ENCODE measurements at regions not wholly inside any gene's neighbourhood (a gene's known extent, or its start where the extent isn't known, plus 50 kb on each side); places are given as distances from the start of the nearest gene placed in this dataset.
"Not testable (repeated sequence)": the region's sequence is repeated elsewhere in the genome, so short reads cannot be mapped to it uniquely, and the experiment has no call there.

DNA sequence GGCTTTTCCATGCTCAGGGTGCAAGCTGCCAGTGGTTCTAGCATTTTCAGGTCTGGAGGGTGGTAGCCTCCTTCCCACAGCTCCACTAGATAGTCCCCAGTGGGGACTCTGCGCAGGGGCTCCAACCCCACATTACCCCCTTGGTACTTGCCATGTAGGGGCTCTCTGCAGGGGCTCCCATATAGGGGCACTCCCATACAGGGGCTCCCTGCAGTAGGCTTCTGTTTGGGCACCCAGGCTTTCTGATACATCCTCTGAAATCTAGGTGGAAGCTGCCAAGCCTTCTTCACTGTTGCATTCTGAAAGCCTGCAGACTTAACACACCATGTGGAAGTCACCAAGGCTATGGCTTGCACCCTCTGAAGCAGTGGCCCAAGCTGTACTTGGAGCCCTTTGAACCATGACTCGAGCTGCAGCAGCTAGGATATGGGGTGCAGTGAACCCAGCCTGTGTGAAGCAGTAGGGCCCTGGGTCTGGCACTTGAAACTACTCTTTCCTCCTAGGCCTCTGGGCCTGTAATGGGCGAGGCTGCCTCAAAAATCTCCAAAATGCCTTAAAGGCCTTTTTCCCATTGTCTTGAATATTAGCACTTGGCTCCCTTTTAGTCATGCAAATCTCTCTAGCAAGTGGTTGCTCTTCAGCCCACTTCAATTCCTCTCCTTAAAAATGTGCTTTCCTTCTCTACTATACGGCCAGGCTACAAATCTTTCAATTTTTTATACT is 96.4 kb downstream of the TPRA1 start:
- no peaks in the 10 kb centered on the region for H3K4me1 ChIP-seq (ENCODE audit: insufficient read depth, low read length)
- Mint-ChIP-seq H3K36me3 (no peaks in the 10 kb centered on the region), H3K27me3 (peaks cover 4 to 21% of the 10 kb centered on the region in 2 donors), H3K9me3 (peaks cover 0 to 4% (median under 1%) of the 10 kb centered on the region in 8 donors), H3K27ac (no peak overlapping the region), H3K4me3 (no peak overlapping the region), H3K4me1 (no peaks in the 10 kb centered on the region)
- CTCF ChIA-PET (ENCODE audit: partially characterized antibody): no interaction called here
- H3K27ac ChIP-seq (ENCODE audit: low read depth, low read length): no peak overlapping the region
- H3K4me3 ChIP-seq (ENCODE audit: low read length in 2 of 2): no peak overlapping the region
- H3K27me3 ChIP-seq (ENCODE audit: insufficient read depth, low read length): no peaks in the 10 kb centered on the region
- no peaks in the 10 kb centered on the region for H3K36me3 ChIP-seq (ENCODE audit: insufficient read depth, low read length)
- H3K9me3 ChIP-seq (ENCODE audit: control insufficient read depth in 1 of 2, low read length in 2 of 2): no peaks in the 10 kb centered on the region
- POLR2A ChIA-PET (ENCODE audit: partially characterized antibody): no interaction called here
- intact Hi-C loops (cut with micrococcal nuclease): no loop called here
- DNase-seq: no peak

DNA sequence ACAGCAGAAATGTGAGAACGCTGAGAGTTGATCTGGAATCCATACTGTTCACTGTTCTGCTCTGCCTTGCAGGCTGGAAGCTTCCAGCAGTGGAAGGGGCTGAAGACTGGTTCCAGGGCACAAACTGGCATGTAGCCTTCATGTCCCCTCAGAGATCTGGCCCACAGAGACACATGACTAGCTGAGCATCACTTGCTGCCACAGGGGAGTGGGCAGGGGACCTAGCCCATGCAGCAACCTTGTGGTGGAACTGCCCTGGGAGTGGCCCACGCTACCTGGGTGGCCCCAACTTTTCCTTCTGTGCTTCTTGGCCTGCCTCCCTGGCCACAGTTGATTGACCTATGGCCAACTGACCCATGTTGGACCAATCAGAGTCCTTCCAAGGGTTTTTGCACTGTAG is 98.1 kb downstream of the TPRA1 start:
- Histone ChIP-seq H3K9me3 (ENCODE audit: control insufficient read depth in 1 of 2, low read length in 2 of 2) (no peaks in the 10 kb centered on the region), H3K27me3 (ENCODE audit: insufficient read depth, low read length) (no peaks in the 10 kb centered on the region), H3K4me3 (ENCODE audit: low read length in 2 of 2) (no peak overlapping the region), H3K36me3 (ENCODE audit: insufficient read depth, low read length) (no peaks in the 10 kb centered on the region), H3K4me1 (ENCODE audit: insufficient read depth, low read length) (no peaks in the 10 kb centered on the region), H3K27ac (ENCODE audit: low read depth, low read length) (no peak overlapping the region)
- intact Hi-C loops (cut with micrococcal nuclease): no loop called here
- Mint-ChIP-seq H3K9me3 (peaks cover 0 to 2% (median 0%) of the 10 kb centered on the region in 8 donors), H3K4me3 (no peak overlapping the region), H3K27me3 (peaks cover 10 to 23% of the 10 kb centered on the region in 2 donors), H3K27ac (no peak overlapping the region), H3K4me1 (no peaks in the 10 kb centered on the region), H3K36me3 (no peaks in the 10 kb centered on the region)
- POLR2A ChIA-PET (ENCODE audit: partially characterized antibody): no interaction called here
- CTCF ChIA-PET (ENCODE audit: partially characterized antibody): no interaction called here
- DNase-seq: no peak

DNA sequence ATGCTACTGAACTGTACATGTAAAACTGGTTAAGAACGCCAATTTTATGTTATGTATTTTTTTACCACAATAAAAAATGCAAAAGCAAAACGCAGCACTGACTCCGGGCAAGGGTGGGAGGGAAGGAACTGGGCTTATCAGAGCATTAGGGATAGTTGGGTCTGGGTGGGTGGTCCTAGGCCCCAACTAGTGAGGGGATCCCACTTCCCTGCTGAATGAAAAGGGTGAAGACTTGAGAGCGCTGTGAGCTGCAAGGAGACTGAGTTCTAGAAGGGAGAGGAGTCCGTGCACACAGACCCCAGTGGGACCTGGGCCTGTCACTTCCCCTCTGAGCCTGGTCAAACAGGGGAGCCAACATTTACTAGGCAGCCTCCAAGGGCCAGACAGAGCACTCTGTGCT is 98.6 kb downstream of the TPRA1 start:
- Mint-ChIP-seq H3K27ac (no peak overlapping the region), H3K36me3 (no peaks in the 10 kb centered on the region), H3K4me1 (no peaks in the 10 kb centered on the region), H3K9me3 (peaks cover 0 to 2% (median 0%) of the 10 kb centered on the region in 8 donors), H3K27me3 (peaks cover 12 to 26% of the 10 kb centered on the region in 2 donors), H3K4me3 (no peak overlapping the region)
- DNase-seq: no peak
- ChIA-PET CTCF (ENCODE audit: partially characterized antibody) (no interaction called here), POLR2A (ENCODE audit: partially characterized antibody) (no interaction called here)
- Histone ChIP-seq H3K4me1 (ENCODE audit: insufficient read depth, low read length) (no peaks in the 10 kb centered on the region), H3K27ac (ENCODE audit: low read depth, low read length) (no peak overlapping the region), H3K36me3 (ENCODE audit: insufficient read depth, low read length) (no peaks in the 10 kb centered on the region), H3K9me3 (ENCODE audit: control insufficient read depth in 1 of 2, low read length in 2 of 2) (no peaks in the 10 kb centered on the region), H3K27me3 (ENCODE audit: insufficient read depth, low read length) (no peaks in the 10 kb centered on the region), H3K4me3 (ENCODE audit: low read length in 2 of 2) (no peak overlapping the region)
- intact Hi-C loops (cut with micrococcal nuclease): no loop called here

DNA sequence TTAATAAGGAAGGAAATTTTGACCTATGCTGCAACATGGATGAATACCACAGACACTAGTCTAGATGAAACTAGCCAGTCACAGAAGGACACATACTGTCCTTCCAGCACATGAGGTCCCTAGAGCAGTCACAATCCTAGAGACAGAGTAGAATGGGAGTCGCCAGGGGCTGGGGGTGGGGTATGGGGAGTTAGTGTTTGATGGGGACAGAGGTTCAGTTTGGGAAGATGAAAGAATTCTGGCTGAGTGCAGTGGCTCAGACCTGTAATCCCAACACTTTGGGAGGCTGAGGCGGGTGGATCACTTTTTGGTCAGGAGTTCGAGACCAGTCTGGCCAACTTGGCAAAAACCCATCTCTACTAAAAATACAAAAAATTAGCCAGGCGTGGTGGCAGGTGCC is 99.2 kb downstream of the TPRA1 start:
- no peaks in the 10 kb centered on the region for H3K36me3 Mint-ChIP-seq
- no peak for DNase-seq
- no peaks in the 10 kb centered on the region for H3K27me3 ChIP-seq (ENCODE audit: insufficient read depth, low read length)
- H3K9me3 Mint-ChIP-seq: peaks cover 0 to 2% (median 0%) of the 10 kb centered on the region in 8 donors
- POLR2A ChIA-PET (ENCODE audit: partially characterized antibody): no interaction called here
- H3K36me3 ChIP-seq (ENCODE audit: insufficient read depth, low read length): no peaks in the 10 kb centered on the region
- H3K27ac ChIP-seq (ENCODE audit: low read depth, low read length): no peak overlapping the region
- no peak overlapping the region for H3K27ac Mint-ChIP-seq
- peaks cover 16 to 25% of the 10 kb centered on the region in 2 donors for H3K27me3 Mint-ChIP-seq
- no peaks in the 10 kb centered on the region for H3K9me3 ChIP-seq (ENCODE audit: control insufficient read depth in 1 of 2, low read length in 2 of 2)
- CTCF ChIA-PET (ENCODE audit: partially characterized antibody): no interaction called here
- H3K4me3 Mint-ChIP-seq: no peak overlapping the region
- intact Hi-C loops (cut with micrococcal nuclease): no loop called here
- H3K4me3 ChIP-seq (ENCODE audit: low read length in 2 of 2): no peak overlapping the region
- H3K4me1 ChIP-seq (ENCODE audit: insufficient read depth, low read length): no peaks in the 10 kb centered on the region
- H3K4me1 Mint-ChIP-seq: no peaks in the 10 kb centered on the region

DNA sequence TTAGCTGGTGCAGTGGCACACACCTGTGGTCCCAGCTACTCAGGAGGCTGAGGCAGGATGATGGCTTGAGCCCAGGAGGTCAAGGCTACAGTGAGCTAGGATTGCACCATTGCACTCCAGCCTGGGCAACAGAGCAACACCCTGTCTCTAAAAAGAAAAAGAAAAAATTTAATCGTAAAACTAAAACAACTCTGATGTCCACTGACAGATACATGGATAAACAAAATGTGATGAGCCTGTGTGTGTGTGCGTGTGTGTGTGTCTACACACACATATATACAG is 99.6 kb downstream of the TPRA1 start:
- CTCF ChIA-PET (ENCODE audit: partially characterized antibody): not testable (repeated sequence)

DNA sequence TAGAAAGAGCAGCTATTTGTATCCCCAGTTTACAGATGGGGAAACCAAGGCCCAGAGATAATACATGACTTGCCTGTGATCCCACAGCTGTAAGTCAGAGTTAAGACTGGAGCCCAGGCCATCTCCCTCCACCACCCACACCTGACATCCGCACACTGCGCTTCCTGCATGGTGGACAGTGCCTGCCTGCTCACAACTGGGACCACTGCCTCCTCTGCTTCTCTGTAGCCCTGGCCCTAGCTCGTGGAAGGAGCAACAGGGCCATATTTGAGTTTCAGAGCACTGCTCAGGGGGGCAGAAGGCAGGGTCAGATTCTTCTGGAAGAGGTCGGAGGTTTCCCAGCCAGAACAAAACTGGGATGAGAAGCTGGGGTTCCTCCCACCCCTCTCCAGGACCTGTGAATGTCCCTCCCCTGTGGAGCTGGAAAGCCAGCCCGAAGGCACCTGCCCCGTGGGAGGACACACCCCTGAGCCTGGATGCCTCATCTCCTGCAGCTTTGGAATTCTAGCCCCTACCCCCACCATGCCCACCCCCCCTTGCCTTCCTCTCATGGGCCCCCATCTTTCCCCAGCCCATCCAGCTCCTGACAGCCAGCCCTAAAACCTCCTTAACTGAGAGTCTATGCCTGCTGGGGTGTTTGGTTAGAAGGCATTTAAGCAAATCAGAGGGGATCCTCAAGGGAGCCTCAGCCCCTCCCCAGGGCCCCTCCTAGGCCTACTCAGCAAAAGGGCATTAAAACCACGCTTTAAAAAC is 100.1 kb downstream of the TPRA1 start:
- Histone ChIP-seq H3K4me1 (ENCODE audit: insufficient read depth, low read length) (no peaks in the 10 kb centered on the region), H3K36me3 (ENCODE audit: insufficient read depth, low read length) (no peaks in the 10 kb centered on the region), H3K4me3 (ENCODE audit: low read length in 2 of 2) (no peak overlapping the region), H3K27ac (ENCODE audit: low read depth, low read length) (no peak overlapping the region), H3K9me3 (ENCODE audit: control insufficient read depth in 1 of 2, low read length in 2 of 2) (no peaks in the 10 kb centered on the region), H3K27me3 (ENCODE audit: insufficient read depth, low read length) (no peaks in the 10 kb centered on the region)
- Mint-ChIP-seq H3K4me3 (no peak overlapping the region), H3K36me3 (no peaks in the 10 kb centered on the region), H3K4me1 (no peaks in the 10 kb centered on the region), H3K27ac (no peak overlapping the region), H3K9me3 (peaks cover 0 to 2% (median 0%) of the 10 kb centered on the region in 8 donors), H3K27me3 (peaks cover 18 to 25% of the 10 kb centered on the region in 2 donors)
- POLR2A ChIA-PET (ENCODE audit: partially characterized antibody): no interaction called here
- CTCF ChIA-PET (ENCODE audit: partially characterized antibody): no interaction called here
- DNase-seq: no peak
- intact Hi-C loops (cut with micrococcal nuclease): no loop called here

More for the DNA sequence above, 99.6 kb downstream of the TPRA1 start:
- H3K4me3 Mint-ChIP-seq; H3K9me3 Mint-ChIP-seq; H3K27ac Mint-ChIP-seq; H3K4me3 ChIP-seq (ENCODE audit: low read length in 2 of 2); H3K4me1 ChIP-seq (ENCODE audit: insufficient read depth, low read length); H3K9me3 ChIP-seq (ENCODE audit: control insufficient read depth in 1 of 2, low read length in 2 of 2); DNase-seq; H3K27ac ChIP-seq (ENCODE audit: low read depth, low read length); H3K36me3 Mint-ChIP-seq; H3K4me1 Mint-ChIP-seq; H3K27me3 ChIP-seq (ENCODE audit: insufficient read depth, low read length); intact Hi-C loops (cut with micrococcal nuclease); POLR2A ChIA-PET (ENCODE audit: partially characterized antibody); H3K36me3 ChIP-seq (ENCODE audit: insufficient read depth, low read length): not testable (repeated sequence)
- peaks cover 18 to 25% of the 10 kb centered on the region in 2 donors for H3K27me3 Mint-ChIP-seq

DNA sequence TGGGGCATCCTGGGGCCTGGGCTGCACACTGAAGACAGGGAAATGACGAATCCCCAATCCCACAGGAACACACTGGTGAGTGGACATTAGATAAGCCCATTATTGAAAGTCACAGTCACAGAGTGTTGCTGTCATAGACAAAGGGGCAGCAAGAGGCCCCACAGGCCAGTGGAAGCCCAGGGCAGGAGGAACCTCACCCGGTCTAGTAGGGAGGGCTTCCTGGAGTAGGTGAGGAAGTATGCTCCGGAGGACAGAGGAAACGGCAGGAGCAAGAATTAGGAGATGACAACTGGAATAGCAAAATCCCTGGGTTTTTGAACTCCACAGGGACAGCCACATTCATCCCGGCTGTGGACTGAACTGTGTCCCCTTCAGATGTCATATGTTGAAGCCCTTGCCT is 101.2 kb downstream of the TPRA1 start:
- POLR2A ChIA-PET (ENCODE audit: partially characterized antibody): no interaction called here
- CTCF ChIA-PET (ENCODE audit: partially characterized antibody): no interaction called here
- no peak for DNase-seq
- Mint-ChIP-seq H3K36me3 (no peaks in the 10 kb centered on the region), H3K4me3 (no peak overlapping the region), H3K4me1 (no peaks in the 10 kb centered on the region), H3K9me3 (peaks cover 0 to 2% (median 0%) of the 10 kb centered on the region in 8 donors), H3K27ac (no peak overlapping the region), H3K27me3 (peaks cover 19 to 28% of the 10 kb centered on the region in 2 donors)
- intact Hi-C loops (cut with micrococcal nuclease): no loop called here
- Histone ChIP-seq H3K9me3 (ENCODE audit: control insufficient read depth in 1 of 2, low read length in 2 of 2) (no peaks in the 10 kb centered on the region), H3K36me3 (ENCODE audit: insufficient read depth, low read length) (no peaks in the 10 kb centered on the region), H3K4me1 (ENCODE audit: insufficient read depth, low read length) (no peaks in the 10 kb centered on the region), H3K27me3 (ENCODE audit: insufficient read depth, low read length) (no peaks in the 10 kb centered on the region), H3K4me3 (ENCODE audit: low read length in 2 of 2) (no peak overlapping the region), H3K27ac (ENCODE audit: low read depth, low read length) (no peak overlapping the region)

Data from CD4-positive, alpha-beta memory T cell (primary cell).